Amygdala (tissue), 56 donors: ENCODE measurements at regions not wholly inside any gene's neighbourhood (a gene's known extent, or its start where the extent isn't known, plus 50 kb on each side); places are given as distances from the start of the nearest gene placed in this dataset.
A peak's percentile ranks its signal among the peaks of the same experiment; 100 is the strongest.
"Not testable (repeated sequence)": the region's sequence is repeated elsewhere in the genome, so short reads cannot be mapped to it uniquely, and the experiment has no call there.

Source experiments
- DNase-seq, 56 donors: peaks; one replicate each; lab custom pipeline; 2025; lab: John Stamatoyannopoulos, UW

DNA sequence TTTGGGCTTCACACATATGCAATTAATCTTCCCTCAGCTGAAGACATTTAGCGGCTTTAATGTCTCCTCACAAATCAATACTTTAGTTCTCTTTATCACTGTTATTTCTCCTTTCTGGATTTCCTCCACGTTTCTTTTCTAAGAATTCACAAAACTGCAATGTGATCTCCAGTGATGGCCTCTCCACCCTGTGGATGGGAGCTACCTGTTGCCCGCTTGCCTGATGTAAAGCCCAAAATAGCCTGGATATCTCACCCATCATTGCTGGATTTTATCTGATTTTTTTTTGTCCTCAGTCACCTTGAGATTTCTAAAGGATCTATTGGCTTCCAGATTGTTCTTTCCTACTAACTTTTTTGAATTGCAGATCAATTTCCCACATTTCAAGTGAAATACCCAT lies 129.3 kb upstream of the FAM241A start:
- no peak for DNase-seq

DNA sequence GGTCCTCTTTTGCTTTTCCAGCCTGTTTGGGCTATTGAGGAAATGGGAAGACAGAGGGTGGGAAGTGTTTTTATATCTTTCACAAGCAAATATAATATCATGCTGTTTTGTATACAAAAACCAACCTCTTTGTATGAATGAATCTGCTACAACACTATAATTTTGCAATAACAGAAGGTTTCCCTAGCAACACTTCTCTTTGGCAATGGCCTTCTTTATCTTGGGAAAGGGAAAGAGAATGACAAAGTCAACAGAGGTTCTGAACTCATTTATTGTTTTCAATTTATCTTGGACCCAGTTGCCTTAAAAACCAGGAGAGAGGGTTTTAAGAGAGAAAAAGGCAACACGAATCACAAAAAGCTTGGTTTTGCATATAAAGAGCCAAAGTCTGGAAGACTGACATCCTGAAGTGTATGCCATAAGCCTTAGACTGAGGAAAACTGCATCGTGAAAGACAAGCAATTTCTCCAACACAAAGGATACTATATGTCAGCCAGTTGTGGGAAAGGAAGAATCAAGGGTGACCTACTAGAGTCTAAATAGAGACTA lies 121.8 kb upstream of the FAM241A start:
- no peak for DNase-seq

DNA sequence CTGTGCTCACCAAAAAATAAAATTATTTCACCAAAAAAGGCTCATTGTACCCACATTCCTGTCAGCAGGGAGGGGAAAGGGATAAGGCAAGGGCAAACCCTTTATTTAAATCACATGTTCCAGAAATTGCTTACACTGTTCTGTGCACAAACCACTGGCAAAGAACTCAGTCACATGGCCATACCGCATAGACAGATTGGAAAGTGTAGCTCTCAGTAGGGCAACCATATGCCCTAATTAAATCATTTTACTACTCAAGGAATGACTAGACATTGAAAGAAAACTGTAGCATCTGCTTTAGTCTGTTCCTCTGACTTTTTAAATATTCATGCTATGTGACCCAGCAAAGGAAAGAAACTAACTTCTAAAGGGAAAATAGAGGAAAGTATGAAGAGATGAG lies 119.2 kb upstream of the FAM241A start:
- no peak for DNase-seq

DNA sequence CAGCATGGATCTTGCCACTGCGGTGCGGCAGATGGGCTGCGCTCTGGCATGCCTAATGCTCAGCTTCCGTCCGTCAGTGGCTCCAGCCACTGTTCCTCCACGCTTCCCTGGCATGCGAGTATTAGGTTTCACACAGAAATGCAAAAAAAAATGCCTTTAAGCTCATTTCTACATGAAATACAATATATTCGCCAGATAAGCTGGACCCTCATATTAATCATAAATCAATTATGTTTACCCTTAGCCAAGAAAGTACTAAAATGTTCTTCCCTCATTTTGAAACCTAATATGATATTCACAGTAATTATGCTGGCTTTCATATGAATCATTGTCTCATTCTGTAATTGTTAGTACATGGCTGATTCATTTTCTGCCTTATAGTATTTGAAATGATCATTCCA lies 115.5 kb upstream of the FAM241A start:
- no peak for DNase-seq

DNA sequence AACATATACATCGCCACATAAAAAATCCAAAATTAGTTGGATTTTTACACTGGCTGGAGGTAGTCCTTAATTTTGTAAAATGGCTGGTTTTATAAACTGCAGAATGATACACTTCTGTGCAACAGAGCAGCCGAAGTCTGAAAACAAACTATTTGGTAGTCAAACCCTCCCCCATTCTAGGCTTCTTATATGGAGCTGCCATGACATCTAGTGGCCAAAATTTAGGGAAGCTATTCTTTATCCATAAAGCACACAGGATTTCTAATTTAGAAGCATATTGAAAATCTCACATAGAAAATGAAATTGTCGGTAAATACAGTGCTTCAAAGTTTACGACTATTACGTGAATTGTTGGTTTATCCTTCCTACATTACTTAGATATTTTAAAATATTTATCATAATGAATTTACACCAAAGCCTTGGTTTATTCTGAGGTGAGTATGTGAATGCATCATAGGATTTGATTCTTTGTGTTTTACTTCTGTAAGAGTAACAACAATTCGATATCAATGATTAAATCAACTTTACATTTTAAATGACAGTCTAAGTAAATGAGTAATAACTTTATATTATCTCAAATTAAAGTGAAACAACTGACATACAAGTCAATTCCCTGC lies 113.4 kb upstream of the FAM241A start:
- peak in 8 of 56 donors; percentile 0 to 61 (median 8) for DNase-seq

DNA sequence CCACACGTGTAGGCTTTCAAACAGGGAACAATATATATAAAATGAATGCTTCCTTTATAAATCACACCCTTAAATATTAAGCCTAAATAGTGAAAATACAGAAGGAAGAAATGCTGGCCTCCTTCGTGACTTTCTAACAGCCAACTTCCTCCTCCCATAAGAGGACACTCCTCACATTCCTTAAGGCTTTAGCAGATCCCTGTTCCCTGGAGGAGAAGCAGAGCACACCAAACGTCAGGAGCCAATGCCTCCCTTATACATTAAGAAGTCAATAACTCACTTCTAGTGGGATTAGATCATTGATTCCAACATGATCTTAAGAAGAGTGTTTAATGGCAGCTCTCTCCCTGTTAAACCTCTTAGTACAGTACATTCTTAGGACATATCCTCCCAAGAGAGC lies 108.4 kb upstream of the FAM241A start:
- DNase-seq: no peak

DNA sequence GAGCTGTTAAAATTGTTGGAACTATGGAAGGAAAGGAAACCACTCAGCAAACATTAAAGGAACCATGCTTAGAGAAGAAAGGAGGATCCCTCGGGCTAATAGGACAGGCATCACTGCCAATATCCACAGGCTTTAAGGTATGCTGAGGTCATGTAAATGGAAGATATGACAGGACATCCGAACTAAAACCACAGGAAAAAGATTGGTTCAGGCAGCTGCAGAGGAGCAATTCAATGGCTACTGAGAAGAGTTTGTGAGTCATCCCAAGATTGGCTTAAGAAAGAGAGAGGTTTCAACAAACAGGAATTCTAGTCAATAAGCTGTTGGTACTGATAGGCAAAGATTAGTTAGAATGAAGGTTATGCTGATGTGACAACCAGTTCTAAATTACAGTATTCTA lies 106.4 kb upstream of the FAM241A start:
- no peak for DNase-seq

DNA sequence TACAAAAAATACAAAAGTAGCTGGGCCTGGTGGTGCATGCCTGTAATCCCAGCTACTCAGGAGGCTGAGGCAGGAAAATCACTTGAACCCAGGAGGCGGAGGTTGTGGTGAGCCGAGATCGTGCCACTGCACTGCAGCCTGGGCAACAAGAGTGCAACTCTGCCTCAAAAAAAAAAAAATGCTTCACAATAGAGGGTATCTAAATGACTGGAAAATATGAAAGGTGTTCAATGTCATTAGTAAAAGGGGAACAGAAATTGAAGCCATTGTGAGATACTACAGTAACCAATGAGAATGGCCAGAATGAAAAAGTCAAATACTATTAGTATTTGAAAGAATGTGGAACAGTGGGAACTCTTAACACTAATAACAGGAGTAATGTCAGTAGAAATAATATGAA lies 96.1 kb upstream of the FAM241A start:
- DNase-seq: not testable (repeated sequence)

DNA sequence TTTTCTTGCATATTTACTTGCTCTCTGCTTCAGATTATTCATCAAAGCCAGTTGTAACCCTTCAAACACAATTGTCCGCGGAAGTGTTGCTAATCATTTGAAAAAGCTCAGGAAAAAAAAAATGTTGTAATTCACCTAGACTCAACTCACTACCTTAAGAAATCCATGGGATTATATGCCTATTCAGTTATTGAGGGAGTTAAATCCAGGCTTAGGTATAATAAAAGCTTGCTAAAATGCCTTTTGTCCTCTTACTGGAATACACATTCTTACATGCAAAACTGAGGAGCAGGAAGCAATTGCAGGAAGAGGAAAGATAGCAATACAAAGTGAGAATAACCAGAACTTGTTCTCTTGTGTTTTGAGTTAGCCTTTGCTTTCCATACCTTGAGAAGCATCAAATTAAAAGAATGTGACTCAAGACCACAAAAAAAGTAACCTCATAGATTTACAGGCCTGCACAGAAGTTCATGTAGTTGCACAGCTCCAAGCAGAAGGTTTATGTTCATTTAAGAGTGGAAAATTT lies 91.4 kb upstream of the FAM241A start:
- DNase-seq: no peak

DNA sequence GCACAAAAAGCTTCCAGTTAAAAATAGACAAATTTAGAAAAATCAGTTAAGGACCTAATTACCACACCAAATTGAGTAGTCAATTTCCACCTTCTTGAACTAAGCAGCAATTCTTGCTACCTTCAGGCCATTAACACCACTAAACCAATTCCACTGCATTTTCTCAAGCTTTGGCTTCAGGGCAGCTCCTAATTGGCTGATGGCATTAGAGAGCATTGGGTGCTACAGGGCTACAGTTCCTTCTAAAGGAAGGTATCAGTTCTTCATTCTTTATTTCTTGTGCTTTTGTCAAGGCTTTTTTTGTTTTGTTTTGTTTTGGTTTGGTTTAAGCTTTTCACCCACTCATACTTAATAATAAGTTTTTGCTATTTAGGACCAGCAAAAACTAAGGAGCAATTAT lies 90.2 kb upstream of the FAM241A start:
- no peak for DNase-seq

DNA sequence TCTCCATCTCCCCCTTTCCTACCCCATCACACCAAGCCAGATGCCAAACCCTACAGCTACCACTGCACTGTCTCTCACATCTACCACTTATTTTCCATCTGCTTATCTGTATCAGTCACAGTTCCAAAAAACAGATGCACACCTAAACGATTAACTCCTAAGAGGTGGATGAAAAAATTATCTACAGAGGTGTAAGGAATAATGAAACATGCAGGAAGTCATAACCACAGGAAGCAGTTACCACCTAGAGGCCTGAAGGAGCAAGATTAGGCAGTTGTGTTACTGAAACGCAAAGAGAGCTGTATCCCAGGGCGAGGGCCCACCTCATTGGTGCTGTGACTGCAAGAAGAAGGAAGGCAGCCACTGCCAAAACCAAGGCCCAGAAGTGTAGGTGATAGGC lies 87.8 kb upstream of the FAM241A start:
- DNase-seq: no peak

DNA sequence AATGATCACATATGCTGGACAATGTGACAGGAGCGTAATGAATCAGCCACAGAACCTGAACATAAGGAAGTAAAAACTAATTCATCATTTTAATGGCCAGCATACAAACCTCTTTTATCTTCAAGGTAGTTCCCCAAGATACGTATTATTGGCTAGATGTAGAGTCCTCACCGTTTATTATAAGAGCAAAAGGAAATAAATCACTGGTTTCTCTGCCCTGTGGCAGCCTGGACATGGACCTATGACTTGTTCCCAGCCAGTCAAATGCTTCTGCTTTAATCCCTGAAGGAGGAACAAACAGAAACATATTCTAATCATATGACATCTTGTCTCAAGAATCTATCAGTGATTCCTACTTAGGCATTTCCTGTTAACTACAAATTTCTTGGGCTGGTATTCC lies 86.8 kb upstream of the FAM241A start:
- no peak for DNase-seq

DNA sequence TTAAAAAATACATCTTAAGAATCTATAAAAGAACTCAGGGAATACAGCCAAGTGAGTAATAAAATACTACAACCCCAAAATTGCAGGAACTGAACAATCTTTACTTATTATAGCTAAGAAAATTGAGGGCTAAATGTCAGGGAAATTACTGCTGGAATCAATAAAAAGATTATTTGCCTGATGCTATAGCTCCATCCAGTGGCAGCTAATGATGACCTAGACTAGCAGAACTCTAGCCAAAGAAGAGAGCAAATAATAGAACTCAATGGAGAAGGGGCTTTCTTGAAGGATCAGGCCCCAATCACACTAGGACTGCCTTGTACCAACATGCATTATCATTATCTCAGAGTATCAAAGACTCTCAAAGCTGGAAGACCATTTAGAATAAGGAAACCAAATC lies 85.0 kb upstream of the FAM241A start:
- no peak for DNase-seq

DNA sequence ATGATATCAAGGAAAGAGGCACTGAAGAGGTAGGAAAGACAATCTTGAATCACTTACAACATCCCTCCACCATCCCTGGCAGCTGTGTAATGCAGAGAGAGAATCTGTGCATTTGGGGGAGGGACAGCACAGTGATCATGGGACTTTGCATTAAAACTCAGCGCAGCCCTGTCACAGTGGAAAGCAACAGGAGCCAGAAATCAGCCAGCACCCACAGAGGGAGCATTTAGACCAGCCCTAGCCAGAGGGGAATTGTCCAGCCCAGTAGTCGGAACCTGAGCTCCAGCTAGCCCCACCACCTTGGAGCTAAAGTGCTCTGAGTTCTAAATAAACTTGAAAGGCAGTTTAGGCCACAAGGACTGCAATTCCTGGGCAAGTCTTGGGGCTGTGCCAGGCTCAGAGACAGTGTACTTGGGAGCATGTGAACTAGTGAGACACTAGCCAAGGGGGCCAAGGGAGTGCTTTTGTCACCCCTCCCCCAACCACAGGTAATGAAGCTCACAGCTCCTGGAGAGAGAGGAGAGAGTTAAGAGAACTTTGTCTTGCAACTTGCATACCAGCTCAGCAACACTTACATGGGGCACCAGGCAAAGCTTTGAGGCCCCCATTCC lies 83.9 kb upstream of the FAM241A start:
- no peak for DNase-seq

DNA sequence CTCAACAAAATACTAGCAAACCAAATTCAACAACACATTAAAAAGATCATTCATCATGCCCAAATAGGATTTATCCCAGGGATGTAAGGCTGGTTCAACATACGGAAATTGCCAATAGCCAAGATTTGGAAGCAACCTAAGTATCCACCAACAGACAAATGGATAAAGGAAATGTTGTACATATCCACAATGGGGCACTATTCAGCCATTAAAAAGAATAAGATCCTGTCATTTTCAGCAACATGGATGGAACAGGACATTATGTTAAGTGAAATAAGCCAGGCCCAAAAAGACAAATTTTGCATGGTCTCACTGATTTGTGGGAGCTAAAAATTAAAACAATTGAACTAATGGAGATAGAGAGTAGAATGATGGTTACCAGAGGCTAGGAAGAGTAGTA lies 82.0 kb upstream of the FAM241A start:
- DNase-seq: no peak

DNA sequence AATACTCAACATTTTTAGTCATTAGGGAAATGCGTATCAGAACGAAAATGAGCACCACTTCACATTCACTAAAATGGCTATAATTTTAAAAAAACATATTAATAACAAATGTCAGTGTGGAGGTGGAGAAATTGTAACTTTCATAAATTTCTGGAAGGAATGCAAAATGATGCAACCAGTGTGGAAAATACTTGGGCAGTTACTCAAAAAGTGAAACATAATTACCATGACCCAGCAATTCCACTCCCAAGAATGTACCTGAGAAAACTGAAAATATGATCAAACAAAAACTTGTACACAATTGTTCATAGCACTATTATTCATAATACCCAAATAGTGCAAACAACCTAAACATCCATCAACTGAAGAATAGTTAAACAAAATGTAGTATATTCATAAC lies 76.1 kb upstream of the FAM241A start:
- no peak for DNase-seq

DNA sequence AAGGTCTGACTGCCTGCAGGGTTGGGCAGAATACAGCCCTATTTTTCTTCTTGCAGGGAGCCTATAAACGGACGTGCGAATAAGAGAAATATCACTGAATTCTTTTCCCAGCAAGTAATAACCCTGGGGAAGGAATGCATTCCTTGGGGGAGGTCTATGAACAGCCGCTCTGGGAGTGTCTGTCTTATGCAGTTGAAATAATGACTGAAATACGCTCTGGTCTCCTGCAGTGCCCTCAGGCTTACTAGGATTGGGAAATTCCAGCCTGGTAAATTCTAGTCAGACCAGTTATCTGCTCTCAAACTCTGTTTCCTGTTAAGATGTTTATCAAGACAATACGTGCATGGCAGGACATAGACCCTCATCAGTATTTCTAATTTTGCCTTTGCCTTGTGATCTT lies 72.1 kb upstream of the FAM241A start:
- DNase-seq: no peak

DNA sequence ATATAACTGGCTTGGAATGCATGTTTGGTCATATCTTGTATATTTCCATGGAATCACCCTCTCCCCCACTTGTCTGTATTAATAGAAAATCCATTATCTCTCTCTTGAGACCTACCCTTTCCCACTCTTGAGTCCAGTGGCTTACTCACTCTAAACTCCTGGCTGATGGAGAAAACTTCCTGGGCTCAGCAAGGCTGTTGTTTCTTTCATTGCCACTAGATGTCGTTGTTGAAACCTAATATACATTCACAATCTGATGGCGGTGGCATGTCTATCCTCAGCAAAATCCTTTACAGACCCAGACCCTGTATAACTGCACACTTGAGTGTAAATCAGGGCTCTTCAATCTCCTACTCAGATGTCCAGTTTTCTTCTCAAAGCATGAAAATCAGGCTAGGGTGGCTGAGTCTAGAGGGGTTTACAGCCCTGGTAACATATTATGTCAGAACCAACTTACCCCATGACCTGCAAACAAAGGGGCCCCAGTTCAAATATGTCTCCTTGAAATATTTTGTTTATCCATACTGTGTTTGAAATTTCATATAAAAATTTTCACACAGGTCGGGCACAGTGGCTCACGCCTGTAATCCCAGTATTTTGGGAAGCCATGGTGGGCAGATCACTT lies 70.0 kb upstream of the FAM241A start:
- peak in 1 of 56 donors; percentile 15 for DNase-seq

DNA sequence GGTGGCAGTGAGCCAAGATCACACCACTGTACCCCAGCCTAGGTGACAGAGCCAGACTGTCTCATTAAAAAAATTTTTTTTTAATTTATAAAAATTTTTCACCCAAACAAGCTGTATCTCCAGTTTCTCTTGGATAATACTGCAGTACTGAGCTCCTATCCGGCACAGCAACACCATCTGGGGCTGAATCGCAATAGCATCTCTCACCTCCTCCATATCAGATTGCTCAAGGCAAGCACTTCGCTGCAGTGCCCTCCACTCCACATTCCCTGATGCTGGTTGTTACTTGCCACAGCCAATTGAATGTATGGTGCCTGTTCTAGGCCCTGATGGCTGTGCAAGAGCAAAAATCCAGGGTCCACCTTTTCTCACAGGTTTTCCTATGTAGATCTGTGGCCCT lies 69.3 kb upstream of the FAM241A start:
- peak in 1 of 56 donors; percentile 14 for DNase-seq

DNA sequence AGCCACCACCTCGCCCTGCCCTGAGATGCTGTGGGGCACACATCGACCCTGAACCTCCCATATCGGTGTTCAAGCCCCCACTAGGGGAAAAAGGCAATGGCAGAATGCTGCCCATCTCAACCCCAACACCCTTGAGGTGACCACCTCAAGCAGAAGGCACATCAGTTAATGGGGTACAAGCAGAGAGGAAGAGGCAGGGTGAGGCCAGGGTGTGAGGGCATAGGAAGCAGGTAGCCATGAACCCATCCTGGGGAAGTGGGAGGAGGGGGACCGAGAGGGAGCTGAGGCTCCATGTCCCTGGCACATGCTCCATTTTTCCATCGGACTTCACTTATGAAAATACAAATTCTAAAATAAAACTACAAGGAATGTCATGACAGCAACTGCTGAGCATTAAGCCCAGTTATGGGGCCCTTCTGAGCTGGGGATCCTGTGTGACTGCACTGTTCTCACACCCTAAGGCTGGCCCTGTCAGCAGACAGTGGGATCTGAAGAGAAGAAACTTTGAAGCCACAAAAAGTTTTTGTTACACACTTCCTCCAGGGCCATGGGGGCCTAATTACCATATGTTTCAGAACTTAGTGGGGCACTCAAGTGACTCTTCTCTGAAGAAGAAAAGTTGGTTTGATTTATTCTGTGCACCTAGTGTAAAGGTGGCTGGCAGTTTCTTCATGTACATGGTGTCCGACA lies 68.2 kb upstream of the FAM241A start:
- DNase-seq: no peak

DNA sequence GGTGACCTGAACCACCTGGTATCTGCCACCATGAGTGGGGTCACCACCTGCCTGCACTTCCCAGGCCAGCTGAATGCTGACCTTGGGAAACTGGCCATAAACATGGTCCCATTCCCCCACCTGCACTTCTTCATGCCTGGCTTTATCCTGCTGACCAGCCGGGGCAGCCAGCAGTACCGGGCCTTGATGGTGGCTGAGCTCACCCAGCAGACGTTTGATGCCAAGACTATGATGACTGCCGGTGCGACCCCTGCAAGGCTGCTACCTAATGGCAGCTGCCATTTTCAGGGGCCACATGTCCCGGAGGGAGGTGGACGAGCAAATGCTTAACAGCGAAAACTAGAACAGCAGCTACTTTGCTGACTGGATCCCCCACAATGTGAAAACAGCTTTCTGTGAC lies 67.5 kb upstream of the FAM241A start:
- DNase-seq: no peak
